Suprapubic skin (tissue), 4 donors: ENCODE measurements at regions not wholly inside any gene's neighbourhood (a gene's known extent, or its start where the extent isn't known, plus 50 kb on each side); places are given as distances from the start of the nearest gene placed in this dataset.
A peak's percentile ranks its signal among the peaks of the same experiment; 100 is the strongest.

Experiments used
- DNase-seq, 2 donors: peaks; one replicate each; pipeline ENCODE4 v3.0.0-alpha.2; 2019; ENCODE audit warnings: low spot score in 2 of 2
- H3K27ac ChIP-seq: fragments of 200-600 bp; sonication (generic); one replicate; pipeline ENCODE4 v1.5.1; 2019
- H3K27me3 ChIP-seq: fragments of 200-600 bp; sonication (generic); one replicate; pipeline ENCODE4 v1.5.1; 2019
- H3K36me3 ChIP-seq: fragments of 200-600 bp; sonication (generic); one replicate; pipeline ENCODE4 v1.5.1; 2019
- H3K4me1 ChIP-seq: fragments of 200-600 bp; sonication (generic); one replicate; pipeline ENCODE4 v1.5.1; 2019
- H3K4me3 ChIP-seq: fragments of 200-600 bp; sonication (generic); one replicate; pipeline ENCODE4 v1.5.1; 2019; ENCODE audit warnings: mild to moderate bottlenecking
- H3K9me3 ChIP-seq: fragments of 200-600 bp; sonication (generic); one replicate; pipeline ENCODE4 v1.5.1; 2019
- EP300 ChIP-seq: sonication (generic); formaldehyde crosslinking; IDR thresholded peaks from one replicate; pipeline ENCODE4 v1.6.1; 2017; ENCODE audit warnings: antibody characterized with exemption
- POLR2A ChIP-seq, 2 donors: fragments of 450-650 bp; IDR thresholded peaks; one replicate each; pipeline ENCODE4 v1.6.1; 2017; ENCODE audit warnings: antibody characterized with exemption in 2 of 2, mild to moderate bottlenecking in 2 of 2, moderate library complexity in 2 of 2
- POLR2AphosphoS5 ChIP-seq, 3 donors: sonication (generic); formaldehyde crosslinking; IDR thresholded peaks; one replicate each; pipeline ENCODE4 v1.6.1; 2017; ENCODE audit warnings: antibody characterized with exemption in 3 of 3
- WGBS: methylation state at CpG from one replicate; pipeline ENCODE4 v1.1.5; 2018; 5-methylcytosine and 5-hydroxymethylcytosine counted together
- TF ChIP-seq, protein P1 (sequence below), 2 donors: fragments of 200-600 bp in 1 of 2; fragments of 450-650 bp in 1 of 2; sonication (generic) in 1 of 2; IDR thresholded peaks; one replicate each; pipeline ENCODE4 v1.5.1; 2016 to 2019; ENCODE audit warnings: antibody characterized with exemption in 2 of 2, mild to moderate bottlenecking in 1 of 2, moderate library complexity in 1 of 2

DNA sequence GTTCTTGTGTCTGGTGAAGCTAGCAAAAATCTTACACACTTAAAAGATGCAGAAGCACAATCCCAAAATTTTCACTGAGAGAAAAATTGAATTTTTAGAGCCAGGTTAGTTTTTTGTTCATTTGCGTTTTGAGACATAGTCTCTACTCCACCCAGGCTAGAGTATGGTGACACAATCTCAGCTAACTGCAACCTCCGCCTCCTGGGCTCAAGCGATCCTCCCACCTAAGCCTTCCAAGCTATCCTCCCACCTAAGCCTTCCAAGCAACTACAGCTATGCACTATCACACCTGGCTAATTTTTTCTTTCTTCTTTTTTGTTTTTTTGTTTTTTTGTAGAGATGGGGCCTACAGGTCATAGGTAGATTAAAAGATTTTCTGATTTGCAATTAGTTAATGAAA lies 113.1 kb upstream of the RAB6C start:
- no peaks in the 10 kb centered on the region for H3K27me3 ChIP-seq
- TF ChIP-seq EP300 (no peak), POLR2A (IDR thresholded peaks at IDR 0.05) (no peak), POLR2AphosphoS5 (IDR thresholded peaks at IDR 0.05) (no peak)
- TF ChIP-seq, protein P1, sequence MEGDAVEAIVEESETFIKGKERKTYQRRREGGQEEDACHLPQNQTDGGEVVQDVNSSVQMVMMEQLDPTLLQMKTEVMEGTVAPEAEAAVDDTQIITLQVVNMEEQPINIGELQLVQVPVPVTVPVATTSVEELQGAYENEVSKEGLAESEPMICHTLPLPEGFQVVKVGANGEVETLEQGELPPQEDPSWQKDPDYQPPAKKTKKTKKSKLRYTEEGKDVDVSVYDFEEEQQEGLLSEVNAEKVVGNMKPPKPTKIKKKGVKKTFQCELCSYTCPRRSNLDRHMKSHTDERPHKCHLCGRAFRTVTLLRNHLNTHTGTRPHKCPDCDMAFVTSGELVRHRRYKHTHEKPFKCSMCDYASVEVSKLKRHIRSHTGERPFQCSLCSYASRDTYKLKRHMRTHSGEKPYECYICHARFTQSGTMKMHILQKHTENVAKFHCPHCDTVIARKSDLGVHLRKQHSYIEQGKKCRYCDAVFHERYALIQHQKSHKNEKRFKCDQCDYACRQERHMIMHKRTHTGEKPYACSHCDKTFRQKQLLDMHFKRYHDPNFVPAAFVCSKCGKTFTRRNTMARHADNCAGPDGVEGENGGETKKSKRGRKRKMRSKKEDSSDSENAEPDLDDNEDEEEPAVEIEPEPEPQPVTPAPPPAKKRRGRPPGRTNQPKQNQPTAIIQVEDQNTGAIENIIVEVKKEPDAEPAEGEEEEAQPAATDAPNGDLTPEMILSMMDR (IDR thresholded peaks at IDR 0.05) = no peak
- 84% methylated on average over 3 of the region's 3 CpGs for WGBS

DNA sequence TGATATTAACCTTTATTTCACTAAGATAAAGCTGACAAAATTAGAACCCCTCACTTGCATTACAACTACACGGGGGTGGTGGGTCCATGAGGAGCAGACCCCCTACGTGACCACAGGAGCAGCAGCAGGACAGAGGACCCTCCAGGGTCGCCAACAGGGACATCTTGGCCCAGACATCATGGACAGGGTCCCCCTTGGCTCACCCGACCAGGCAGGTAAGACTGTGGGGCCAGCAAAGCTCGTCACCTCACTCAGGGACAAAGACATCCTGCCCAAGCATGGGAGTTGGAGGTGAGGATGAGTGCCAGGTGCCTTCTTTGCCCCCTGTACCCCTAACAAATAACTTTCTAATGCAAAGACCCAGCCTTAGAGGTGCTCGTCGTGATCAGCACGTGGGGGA lies 111.3 kb upstream of the RAB6C start:
- Histone ChIP-seq H3K27ac (no peak overlapping the region), H3K9me3 (no peaks in the 10 kb centered on the region), H3K27me3 (no peaks in the 10 kb centered on the region), H3K4me1 (no peaks in the 10 kb centered on the region), H3K36me3 (no peaks in the 10 kb centered on the region), H3K4me3 (no peak overlapping the region)
- TF ChIP-seq EP300 (no peak), POLR2AphosphoS5 (IDR thresholded peaks at IDR 0.05) (no peak), POLR2A (IDR thresholded peaks at IDR 0.05) (no peak)
- TF ChIP-seq, protein P1 (IDR thresholded peaks at IDR 0.05) = no peak
- 88% methylated on average over 6 of the region's 8 CpGs for WGBS
- DNase-seq = peak in 1 of 2 donors; percentile 53

More for the DNA sequence above, 113.1 kb upstream of the RAB6C start:
- H3K9me3 ChIP-seq = no peaks in the 10 kb centered on the region
- no peak overlapping the region for H3K4me3 ChIP-seq
- no peaks in the 10 kb centered on the region for H3K4me1 ChIP-seq
- no peak for DNase-seq
- no peaks in the 10 kb centered on the region for H3K36me3 ChIP-seq
- H3K27ac ChIP-seq = no peak overlapping the region

DNA sequence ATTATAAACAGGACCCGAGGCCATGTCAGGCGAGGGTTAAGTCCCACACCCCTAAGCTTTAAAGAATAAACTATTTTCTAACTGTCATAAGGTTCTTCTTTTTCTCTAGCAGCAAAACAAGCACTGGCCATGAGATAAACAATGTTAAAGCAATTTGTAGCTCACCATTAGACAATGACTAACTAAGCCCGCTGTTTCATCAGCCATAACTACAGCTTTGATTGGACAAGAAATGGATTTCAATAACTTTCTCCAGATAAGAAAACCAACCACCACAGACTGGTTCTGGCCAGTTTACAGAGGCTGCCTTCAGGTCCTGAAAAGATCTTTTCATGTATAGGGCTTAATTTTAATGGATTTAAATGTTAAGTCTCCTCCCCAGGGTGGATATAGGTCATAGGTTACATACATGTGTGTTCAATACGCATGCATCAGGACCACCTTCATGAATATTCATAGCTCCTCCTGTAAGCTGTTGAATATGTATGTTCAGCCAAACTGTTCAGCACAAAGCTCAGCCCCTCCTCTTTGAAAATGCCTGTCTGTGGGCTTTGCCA lies 108.7 kb upstream of the RAB6C start:
- no peaks in the 10 kb centered on the region for H3K4me1 ChIP-seq
- H3K4me3 ChIP-seq = no peak overlapping the region
- no peak for DNase-seq

DNA sequence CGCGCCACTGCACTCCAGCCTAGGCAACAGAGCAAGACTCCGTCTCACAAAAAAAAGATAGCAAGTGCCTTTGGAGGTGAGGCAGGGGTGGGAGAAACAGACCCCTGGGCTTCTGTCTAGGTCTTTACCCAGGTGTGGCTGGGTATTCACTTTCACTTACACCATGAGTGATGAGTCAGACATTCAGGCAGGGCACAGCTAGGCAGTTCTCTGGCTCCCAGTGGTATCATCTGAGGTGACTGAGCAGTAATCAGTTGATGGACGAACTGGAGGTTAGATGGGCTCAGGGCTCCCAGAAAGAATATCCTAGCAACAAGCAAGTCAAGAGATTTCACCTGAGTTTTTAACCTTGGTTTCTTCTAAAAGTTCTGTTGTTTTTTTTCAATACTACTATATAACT lies 107.0 kb upstream of the RAB6C start:
- WGBS = 94% methylated on average over 4 of the region's 4 CpGs
- TF ChIP-seq EP300 (no peak), POLR2A (IDR thresholded peaks at IDR 0.05) (no peak), POLR2AphosphoS5 (IDR thresholded peaks at IDR 0.05) (no peak)
- TF ChIP-seq, protein P1 (IDR thresholded peaks at IDR 0.05) = no peak
- no peaks in the 10 kb centered on the region for H3K36me3 ChIP-seq
- no peak for DNase-seq
- no peak overlapping the region for H3K4me3 ChIP-seq
- H3K27ac ChIP-seq = no peak overlapping the region
- H3K9me3 ChIP-seq = no peaks in the 10 kb centered on the region
- peaks cover 9% of the 10 kb centered on the region for H3K4me1 ChIP-seq
- no peaks in the 10 kb centered on the region for H3K27me3 ChIP-seq

More for the DNA sequence above, 108.7 kb upstream of the RAB6C start:
- no peaks in the 10 kb centered on the region for H3K27me3 ChIP-seq
- no peak overlapping the region for H3K27ac ChIP-seq
- TF ChIP-seq POLR2AphosphoS5 (IDR thresholded peaks at IDR 0.05) (no peak), POLR2A (IDR thresholded peaks at IDR 0.05) (no peak), EP300 (no peak)
- TF ChIP-seq, protein P1 (IDR thresholded peaks at IDR 0.05) = no peak
- no peaks in the 10 kb centered on the region for H3K9me3 ChIP-seq
- no peaks in the 10 kb centered on the region for H3K36me3 ChIP-seq
- 69% methylated on average over 4 of the region's 4 CpGs for WGBS

DNA sequence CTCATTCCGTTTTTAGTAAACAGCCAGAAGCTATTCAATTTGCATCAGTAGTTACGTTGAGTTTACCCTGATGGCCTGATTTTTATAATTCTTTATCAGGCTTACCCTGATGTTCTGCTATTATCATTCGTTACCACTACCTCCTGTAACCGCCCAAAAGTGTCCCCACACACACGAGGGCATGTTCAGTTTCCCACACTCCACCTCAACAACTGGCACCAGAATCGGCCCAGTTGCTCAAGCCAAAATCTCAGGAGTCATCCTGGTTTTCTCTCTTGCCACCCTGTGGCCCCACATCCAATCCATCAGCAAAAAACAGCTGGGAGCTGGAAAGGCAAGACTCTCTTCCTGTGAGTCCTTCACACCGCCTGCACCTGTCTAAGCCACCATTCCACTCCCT lies 102.9 kb upstream of the RAB6C start:
- no peaks in the 10 kb centered on the region for H3K9me3 ChIP-seq
- H3K4me3 ChIP-seq = peak overlapping the region; percentile 67
- DNase-seq = no peak
- H3K27me3 ChIP-seq = no peaks in the 10 kb centered on the region
- no peak overlapping the region for H3K27ac ChIP-seq
- TF ChIP-seq EP300 = no peak
- TF ChIP-seq, protein P1 (IDR thresholded peaks at IDR 0.05) = no peak
- WGBS = 41% methylated on average over 7 of the region's 7 CpGs
- peaks cover 13% of the 10 kb centered on the region for H3K4me1 ChIP-seq
- H3K36me3 ChIP-seq = no peaks in the 10 kb centered on the region
